ENCODE measurements at regions not wholly inside any gene's neighbourhood (a gene's known extent, or its start where the extent isn't known, plus 50 kb on each side); places are given as distances from the start of the nearest gene placed in this dataset.
A peak's percentile ranks its signal among the peaks of the same experiment; 100 is the strongest.

GRCh38 chr13:59374691-59375090 is 789.0 kb downstream of the DIAPH3 start:
- DNase-seq, result no peak
- Histone ChIP-seq H3K4me1 (no peaks in the 10 kb centered on the region), H3K9me3 (no peaks in the 10 kb centered on the region), H3K27ac (no peak overlapping the region), H3K27me3 (no peaks in the 10 kb centered on the region), H3K36me3 (no peaks in the 10 kb centered on the region), H3K4me3 (no peak overlapping the region)
- ATAC-seq, result no peak
- TF ChIP-seq, protein P1, sequence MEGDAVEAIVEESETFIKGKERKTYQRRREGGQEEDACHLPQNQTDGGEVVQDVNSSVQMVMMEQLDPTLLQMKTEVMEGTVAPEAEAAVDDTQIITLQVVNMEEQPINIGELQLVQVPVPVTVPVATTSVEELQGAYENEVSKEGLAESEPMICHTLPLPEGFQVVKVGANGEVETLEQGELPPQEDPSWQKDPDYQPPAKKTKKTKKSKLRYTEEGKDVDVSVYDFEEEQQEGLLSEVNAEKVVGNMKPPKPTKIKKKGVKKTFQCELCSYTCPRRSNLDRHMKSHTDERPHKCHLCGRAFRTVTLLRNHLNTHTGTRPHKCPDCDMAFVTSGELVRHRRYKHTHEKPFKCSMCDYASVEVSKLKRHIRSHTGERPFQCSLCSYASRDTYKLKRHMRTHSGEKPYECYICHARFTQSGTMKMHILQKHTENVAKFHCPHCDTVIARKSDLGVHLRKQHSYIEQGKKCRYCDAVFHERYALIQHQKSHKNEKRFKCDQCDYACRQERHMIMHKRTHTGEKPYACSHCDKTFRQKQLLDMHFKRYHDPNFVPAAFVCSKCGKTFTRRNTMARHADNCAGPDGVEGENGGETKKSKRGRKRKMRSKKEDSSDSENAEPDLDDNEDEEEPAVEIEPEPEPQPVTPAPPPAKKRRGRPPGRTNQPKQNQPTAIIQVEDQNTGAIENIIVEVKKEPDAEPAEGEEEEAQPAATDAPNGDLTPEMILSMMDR (IDR thresholded peaks at IDR 0.05), result no peak
- intact Hi-C loops (cut with DNase I), result no loop called here

GRCh38 chr13:59384154-59384553 is 779.6 kb downstream of the DIAPH3 start:
- ATAC-seq (peak; percentile 38), DNase-seq (no peak)
- H3K27me3 ChIP-seq, result no peaks in the 10 kb centered on the region
- no peak overlapping the region for H3K4me3 ChIP-seq
- no peak overlapping the region for H3K27ac ChIP-seq
- TF ChIP-seq, protein P1 (IDR thresholded peaks at IDR 0.05), result no peak
- intact Hi-C loops (cut with DNase I), result no loop called here
- H3K36me3 ChIP-seq, result no peaks in the 10 kb centered on the region
- no peaks in the 10 kb centered on the region for H3K4me1 ChIP-seq
- H3K9me3 ChIP-seq, result no peaks in the 10 kb centered on the region

- TF ChIP-seq, protein P1 (IDR thresholded peaks at IDR 0.05), result peak; percentile 87
- Histone ChIP-seq H3K27ac (peak overlapping the region; percentile 44), H3K4me3 (no peak overlapping the region), H3K27me3 (no peaks in the 10 kb centered on the region), H3K9me3 (no peaks in the 10 kb centered on the region), H3K36me3 (no peaks in the 10 kb centered on the region), H3K4me1 (no peaks in the 10 kb centered on the region)
- peak; percentile 96 for ATAC-seq
- intact Hi-C loops (cut with DNase I), result loop anchor here (2.0 kb wide), 1 partner anchor 285 kb away; no protein-coding TSS in a partner anchor
- no peak for DNase-seq
Observed at GRCh38 chr13:59391696-59392095, 772.0 kb downstream of the DIAPH3 start.

DNA sequence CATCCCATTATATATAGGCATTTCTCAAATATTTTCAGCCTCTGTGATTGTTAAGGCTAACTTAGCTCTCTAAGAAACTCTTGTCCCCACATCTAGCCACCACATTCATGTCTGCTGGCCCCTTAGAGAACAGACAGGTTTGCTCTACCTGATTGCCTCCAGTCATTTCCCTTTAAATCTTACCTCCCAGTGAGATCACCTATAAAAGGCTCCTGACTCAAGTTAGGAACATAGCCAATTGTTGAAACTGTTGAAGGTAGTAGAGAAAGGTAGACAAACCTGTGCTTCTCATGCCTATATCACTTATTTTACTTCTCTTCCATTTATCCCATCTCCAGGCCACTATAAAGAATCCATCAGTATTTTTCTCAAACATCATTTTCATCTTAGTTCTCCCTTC is 771.4 kb downstream of the DIAPH3 start:
- intact Hi-C loops (cut with DNase I), result no loop called here
- TF ChIP-seq, protein P1 (IDR thresholded peaks at IDR 0.05), result no peak
- no peaks in the 10 kb centered on the region for H3K36me3 ChIP-seq
- no peaks in the 10 kb centered on the region for H3K4me1 ChIP-seq
- H3K27ac ChIP-seq, result peak overlapping the region; percentile 44
- no peak overlapping the region for H3K4me3 ChIP-seq
- no peaks in the 10 kb centered on the region for H3K27me3 ChIP-seq
- ATAC-seq (no peak), DNase-seq (no peak)
- no peaks in the 10 kb centered on the region for H3K9me3 ChIP-seq

GRCh38 chr13:59394496-59394895 is 769.2 kb downstream of the DIAPH3 start:
- Histone ChIP-seq H3K27ac (no peak overlapping the region), H3K36me3 (no peaks in the 10 kb centered on the region), H3K9me3 (no peaks in the 10 kb centered on the region), H3K27me3 (no peaks in the 10 kb centered on the region), H3K4me1 (no peaks in the 10 kb centered on the region), H3K4me3 (no peak overlapping the region)
- intact Hi-C loops (cut with DNase I), result no loop called here
- ATAC-seq (no peak), DNase-seq (no peak)
- TF ChIP-seq, protein P1 (IDR thresholded peaks at IDR 0.05), result no peak

GRCh38 chr13:59398127-59398526 is 765.6 kb downstream of the DIAPH3 start:
- Histone ChIP-seq H3K27me3 (no peaks in the 10 kb centered on the region), H3K36me3 (no peaks in the 10 kb centered on the region), H3K9me3 (no peaks in the 10 kb centered on the region), H3K27ac (no peak overlapping the region), H3K4me3 (no peak overlapping the region), H3K4me1 (no peaks in the 10 kb centered on the region)
- ATAC-seq (no peak), DNase-seq (no peak)
- TF ChIP-seq, protein P1 (IDR thresholded peaks at IDR 0.05), result no peak
- intact Hi-C loops (cut with DNase I), result no loop called here

Data from upper lobe of right lung (tissue), 1 donor.